RWPE2 (cell line): ENCODE measurements at regions not wholly inside any gene's neighbourhood (a gene's known extent, or its start where the extent isn't known, plus 50 kb on each side); places are given as distances from the start of the nearest gene placed in this dataset.
"Not testable (repeated sequence)": the region's sequence is repeated elsewhere in the genome, so short reads cannot be mapped to it uniquely, and the experiment has no call there.

Source experiments
- ATAC-seq: fragments of 200-7000 bp; cut with Tn5 transposase; 3 replicates; pipeline ENCODE4 v1.9.1; 2021; ENCODE audit warnings: low read depth
- DNase-seq: peaks from one replicate; pipeline ENCODE4 v3.0.0-alpha.2; 2020; ENCODE audit warnings: low spot score
- H3K27ac ChIP-seq: fragments of 450-650 bp; 2 replicates; pipeline ENCODE4 v1.5.1; 2017; ENCODE audit warnings: mild to moderate bottlenecking; ENCODE audit not compliant: poor library complexity, severe bottlenecking
- H3K27me3 ChIP-seq: fragments of 250-450 bp; sonication (Bioruptor Pico); 2 replicates; pipeline ENCODE4 v1.5.1; 2021; ENCODE audit warnings: mild to moderate bottlenecking, moderate library complexity; ENCODE audit not compliant: insufficient read depth, poor library complexity, severe bottlenecking
- H3K36me3 ChIP-seq: fragments of 250-450 bp; sonication (Bioruptor Pico); 2 replicates; pipeline ENCODE4 v1.5.1; 2020; ENCODE audit warnings: low read depth, mild to moderate bottlenecking, moderate library complexity
- H3K4me1 ChIP-seq: fragments of 250-450 bp; sonication (Bioruptor Pico); 2 replicates; pipeline ENCODE4 v1.5.1; 2021; ENCODE audit warnings: mild to moderate bottlenecking, moderate library complexity; ENCODE audit not compliant: insufficient read depth, poor library complexity, severe bottlenecking
- H3K4me3 ChIP-seq: fragments of 250-450 bp; sonication (Bioruptor Pico); 2 replicates; pipeline ENCODE4 v1.5.1; 2021; ENCODE audit warnings: mild to moderate bottlenecking, moderate library complexity; ENCODE audit not compliant: severe bottlenecking
- H3K9me3 ChIP-seq: fragments of 250-450 bp; sonication (Bioruptor Pico); 2 replicates; pipeline ENCODE4 v1.5.1; 2021; ENCODE audit warnings: mild to moderate bottlenecking, moderate library complexity; ENCODE audit not compliant: severe bottlenecking
- CTCF ChIP-seq: fragments of 450-650 bp; IDR thresholded peaks from one replicate; pipeline ENCODE4 v1.5.1; 2017; ENCODE audit warnings: mild to moderate bottlenecking, moderate library complexity; ENCODE audit not compliant: poor library complexity, severe bottlenecking

GRCh38 chr5:12616093-12616492, 711.8 kb upstream of the CTNND2 start:
- TF ChIP-seq CTCF: no peak
- ATAC-seq: no peak
- H3K36me3 ChIP-seq: no peaks in the 10 kb centered on the region

GRCh38 chr5:12615141-12615820, 711.0 kb upstream of the CTNND2 start:
- Histone ChIP-seq H3K4me3 (no peak overlapping the region), H3K27ac (no peak overlapping the region), H3K27me3 (no peaks in the 10 kb centered on the region), H3K36me3 (no peaks in the 10 kb centered on the region), H3K9me3 (no peaks in the 10 kb centered on the region), H3K4me1 (no peaks in the 10 kb centered on the region)
- no peak for TF ChIP-seq CTCF
- ATAC-seq: no peak
- no peak for DNase-seq

More at GRCh38 chr5:12616093-12616492, 711.8 kb upstream of the CTNND2 start:
- Histone ChIP-seq H3K27ac (no peak overlapping the region), H3K27me3 (no peaks in the 10 kb centered on the region), H3K4me3 (no peak overlapping the region), H3K4me1 (no peaks in the 10 kb centered on the region), H3K9me3 (no peaks in the 10 kb centered on the region)
- no peak for DNase-seq

- DNase-seq (no peak), ATAC-seq (no peak)
- no peaks in the 10 kb centered on the region for H3K27me3 ChIP-seq
- no peak overlapping the region for H3K4me3 ChIP-seq
- TF ChIP-seq CTCF: no peak
- no peaks in the 10 kb centered on the region for H3K36me3 ChIP-seq
- H3K9me3 ChIP-seq: no peaks in the 10 kb centered on the region
- no peaks in the 10 kb centered on the region for H3K4me1 ChIP-seq
- no peak overlapping the region for H3K27ac ChIP-seq
These were observed 710.4 kb upstream of the CTNND2 start for GRCh38 chr5:12614608-12615007.

- no peaks in the 10 kb centered on the region for H3K27me3 ChIP-seq
- H3K36me3 ChIP-seq: no peaks in the 10 kb centered on the region
- H3K9me3 ChIP-seq: no peaks in the 10 kb centered on the region
- no peak for TF ChIP-seq CTCF
- H3K27ac ChIP-seq: no peak overlapping the region
- no peak for ATAC-seq
- no peaks in the 10 kb centered on the region for H3K4me1 ChIP-seq
- DNase-seq: no peak
- H3K4me3 ChIP-seq: no peak overlapping the region
These were observed 706.9 kb upstream of the CTNND2 start for GRCh38 chr5:12611132-12611531.

GRCh38 chr5:12607817-12608216, 703.6 kb upstream of the CTNND2 start:
- not testable (repeated sequence) for DNase-seq, ATAC-seq, H3K27me3 ChIP-seq, H3K9me3 ChIP-seq, H3K4me1 ChIP-seq, H3K27ac ChIP-seq, H3K4me3 ChIP-seq, H3K36me3 ChIP-seq
